Osteocyte (in vitro differentiated cells): ENCODE measurements at regions not wholly inside any gene's neighbourhood (a gene's known extent, or its start where the extent isn't known, plus 50 kb on each side); places are given as distances from the start of the nearest gene placed in this dataset.

Source experiments
- DNase-seq: peaks from one replicate; pipeline ENCODE4 v3.0.0; 2021; ENCODE audit warnings: mixed read lengths; ENCODE audit not compliant: unreplicated experiment; ENCODE audit errors: extremely low spot score
- H3K27ac Mint-ChIP-seq: one replicate; pipeline ENCODE4 v1.8.0; 2021; ENCODE audit warnings: mild to moderate bottlenecking, mixed read lengths; ENCODE audit not compliant: unreplicated experiment
- H3K27me3 Mint-ChIP-seq: one replicate; pipeline ENCODE4 v1.8.0; 2021; ENCODE audit warnings: mixed read lengths; ENCODE audit not compliant: unreplicated experiment
- H3K36me3 Mint-ChIP-seq: one replicate; pipeline ENCODE4 v1.8.0; 2021; ENCODE audit warnings: mixed read lengths; ENCODE audit not compliant: unreplicated experiment
- H3K4me1 Mint-ChIP-seq: one replicate; pipeline ENCODE4 v1.8.0; 2021; ENCODE audit warnings: mixed read lengths; ENCODE audit not compliant: unreplicated experiment
- H3K4me3 Mint-ChIP-seq: one replicate; pipeline ENCODE4 v1.8.0; 2021; ENCODE audit warnings: mild to moderate bottlenecking, moderate library complexity, mixed read lengths; ENCODE audit not compliant: unreplicated experiment
- H3K9me3 Mint-ChIP-seq: one replicate; pipeline ENCODE4 v1.8.0; 2021; ENCODE audit warnings: mixed read lengths; ENCODE audit not compliant: unreplicated experiment
- CTCF ChIP-seq: fragments of 200-600 bp; sonication (generic); IDR thresholded peaks from 2 replicates; pipeline ENCODE4 v1.5.0; 2021; ENCODE audit warnings: antibody characterized with exemption, mild to moderate bottlenecking, moderate library complexity

DNA sequence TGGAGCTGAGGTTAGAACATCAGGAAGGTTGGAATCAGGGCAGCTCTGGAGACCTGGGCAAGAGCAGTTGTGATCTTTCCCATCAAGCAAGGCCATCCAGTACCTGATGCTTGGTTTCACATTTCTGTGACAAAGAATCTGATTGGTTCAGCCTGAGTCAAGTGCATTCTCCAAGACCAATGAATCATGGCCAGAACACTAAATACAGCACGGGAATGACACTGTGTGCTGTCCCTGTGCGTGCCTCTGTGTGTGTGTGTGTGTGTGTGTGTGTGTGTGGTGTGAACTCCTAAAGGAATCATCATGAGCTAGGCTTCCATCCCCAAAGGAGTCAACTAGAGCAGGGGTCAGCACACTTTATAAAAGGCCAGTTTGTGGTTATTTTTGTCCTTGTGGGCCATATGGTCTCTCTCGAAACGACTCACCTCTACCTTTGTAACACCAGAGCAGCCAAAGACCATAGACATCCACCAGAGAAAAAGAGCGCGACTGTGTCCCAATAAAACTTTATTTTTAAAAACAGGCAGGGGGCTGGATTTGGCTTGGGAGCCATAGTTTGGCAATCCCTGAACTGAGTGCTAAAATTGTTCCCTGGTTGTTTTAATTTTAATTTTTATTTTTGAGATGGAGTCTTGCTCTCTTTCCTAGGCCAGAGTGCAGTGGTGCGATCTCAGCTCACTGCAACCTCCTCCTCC lies 99.7 kb downstream of the INHBB start:
- peaks cover 10% of the 10 kb centered on the region for H3K4me1 Mint-ChIP-seq

GRCh38 chr2:120446236-120447126 lies 100.5 kb downstream of the INHBB start:
- Mint-ChIP-seq H3K27me3 (peaks cover 69% of the 10 kb centered on the region), H3K4me3 (no peak overlapping the region), H3K4me1 (peaks cover 10% of the 10 kb centered on the region), H3K36me3 (no peaks in the 10 kb centered on the region), H3K9me3 (no peaks in the 10 kb centered on the region), H3K27ac (no peak overlapping the region)
- DNase-seq = no peak
- TF ChIP-seq CTCF = no peak

More for the DNA sequence above, 99.7 kb downstream of the INHBB start:
- peaks cover 78% of the 10 kb centered on the region for H3K27me3 Mint-ChIP-seq
- no peak for DNase-seq
- H3K36me3 Mint-ChIP-seq = no peaks in the 10 kb centered on the region
- no peaks in the 10 kb centered on the region for H3K9me3 Mint-ChIP-seq
- no peak for TF ChIP-seq CTCF
- H3K27ac Mint-ChIP-seq = no peak overlapping the region
- H3K4me3 Mint-ChIP-seq = no peak overlapping the region

DNA sequence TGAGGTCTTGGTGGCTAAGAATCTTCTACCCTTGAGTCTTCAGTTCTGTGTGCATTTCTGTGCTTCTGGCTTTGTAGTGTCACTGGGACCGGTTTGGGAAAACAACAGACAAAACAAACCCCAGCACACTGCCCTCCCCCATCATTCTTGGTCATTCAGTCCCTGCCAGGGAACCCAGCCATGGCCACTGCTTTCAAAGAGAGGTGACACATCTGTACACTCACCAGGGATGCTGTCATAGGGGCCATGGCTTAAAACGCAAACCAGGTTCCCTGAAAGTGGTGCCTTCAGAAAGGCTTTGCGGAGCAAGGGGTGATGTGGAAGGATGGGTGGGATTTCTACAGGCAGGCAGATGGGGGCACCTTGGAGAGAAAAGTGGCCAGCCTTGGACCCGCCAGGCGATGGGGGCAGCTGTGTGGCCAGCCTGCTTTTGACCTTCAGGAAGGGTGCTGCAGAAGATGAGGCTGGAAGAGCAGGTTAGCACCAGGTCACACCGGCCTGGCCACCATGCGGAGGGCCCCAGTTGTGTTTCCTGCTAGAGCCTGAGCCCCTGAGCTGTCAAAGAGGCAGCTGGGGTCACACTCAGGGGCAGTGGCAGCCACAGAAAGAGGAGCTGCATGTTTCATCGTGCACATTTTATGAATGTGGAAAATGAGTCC lies 101.3 kb downstream of the INHBB start:
- TF ChIP-seq CTCF = no peak
- no peaks in the 10 kb centered on the region for H3K36me3 Mint-ChIP-seq
- H3K9me3 Mint-ChIP-seq = no peaks in the 10 kb centered on the region
- no peak overlapping the region for H3K27ac Mint-ChIP-seq
- peaks cover 68% of the 10 kb centered on the region for H3K27me3 Mint-ChIP-seq
- H3K4me3 Mint-ChIP-seq = no peak overlapping the region
- no peak for DNase-seq
- H3K4me1 Mint-ChIP-seq = peaks cover 6% of the 10 kb centered on the region

- Mint-ChIP-seq H3K9me3 (no peaks in the 10 kb centered on the region), H3K36me3 (no peaks in the 10 kb centered on the region), H3K27me3 (peaks cover 65% of the 10 kb centered on the region), H3K27ac (no peak overlapping the region), H3K4me1 (no peaks in the 10 kb centered on the region), H3K4me3 (no peak overlapping the region)
- DNase-seq = no peak
- TF ChIP-seq CTCF = no peak
Observed at GRCh38 chr2:120448436-120448835, 102.5 kb downstream of the INHBB start.
